ENCODE measurements at regions not wholly inside any gene's neighbourhood (a gene's known extent, or its start where the extent isn't known, plus 50 kb on each side); places are given as distances from the start of the nearest gene placed in this dataset.

DNA sequence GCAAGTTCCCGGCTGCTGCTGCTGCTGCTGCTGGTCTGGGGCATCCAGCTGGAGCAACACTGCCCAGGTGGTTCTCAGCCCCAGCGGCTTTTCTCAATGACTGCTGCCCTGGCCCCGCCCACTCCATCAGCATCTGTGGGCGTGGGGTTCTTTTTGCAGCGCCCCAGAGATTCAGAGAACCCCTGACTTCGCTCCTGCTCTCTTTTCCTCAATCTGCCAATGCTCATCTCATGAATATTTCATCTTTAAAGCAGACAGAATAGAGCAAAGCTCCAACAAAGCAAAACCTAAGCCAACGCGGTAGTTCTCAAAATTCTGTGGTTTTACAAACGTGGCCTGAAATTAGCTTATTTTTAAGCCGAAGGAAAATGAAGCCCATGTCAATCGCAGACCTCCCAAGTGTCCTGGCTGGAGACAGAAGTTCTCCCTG is 363.6 kb downstream of the CTTN start:
- DNase-seq = no peak
- H3K9me3 ChIP-seq = peaks cover 0 to 13% (median 0%) of the 10 kb centered on the region in 4 donors
- no peak for TF ChIP-seq POLR2A (IDR thresholded peaks at IDR 0.05)
- no peak for TF ChIP-seq CTCF (IDR thresholded peaks at IDR 0.05)

GRCh38 chr11:70762810-70763209 is 364.5 kb downstream of the CTTN start:
- Histone ChIP-seq H3K27ac (no peak overlapping the region), H3K27me3 (no peaks in the 10 kb centered on the region), H3K36me3 (no peaks in the 10 kb centered on the region), H3K4me1 (no peaks in the 10 kb centered on the region), H3K4me3 (no peak overlapping the region), H3K9me3 (peaks cover 0 to 13% (median 0%) of the 10 kb centered on the region in 4 donors)
- TF ChIP-seq POLR2A (IDR thresholded peaks at IDR 0.05) = no peak
- TF ChIP-seq CTCF (IDR thresholded peaks at IDR 0.05) = no peak
- DNase-seq = no peak

More for the DNA sequence above, 363.6 kb downstream of the CTTN start:
- Histone ChIP-seq H3K4me1 (no peaks in the 10 kb centered on the region), H3K27me3 (no peaks in the 10 kb centered on the region), H3K36me3 (no peaks in the 10 kb centered on the region), H3K4me3 (no peak overlapping the region), H3K27ac (no peak overlapping the region)

GRCh38 chr11:70763606-70764005 is 365.3 kb downstream of the CTTN start:
- no peaks in the 10 kb centered on the region for H3K4me1 ChIP-seq
- DNase-seq = no peak
- no peak overlapping the region for H3K4me3 ChIP-seq
- H3K27me3 ChIP-seq = no peaks in the 10 kb centered on the region
- no peaks in the 10 kb centered on the region for H3K36me3 ChIP-seq
- peaks cover 0 to 13% (median 0%) of the 10 kb centered on the region in 4 donors for H3K9me3 ChIP-seq
- no peak overlapping the region for H3K27ac ChIP-seq
- TF ChIP-seq POLR2A (IDR thresholded peaks at IDR 0.05) (no peak), CTCF (IDR thresholded peaks at IDR 0.05) (no peak)

- no peak overlapping the region for H3K4me3 ChIP-seq
- H3K4me1 ChIP-seq = no peaks in the 10 kb centered on the region
- H3K36me3 ChIP-seq = no peaks in the 10 kb centered on the region
- no peak overlapping the region for H3K27ac ChIP-seq
- TF ChIP-seq CTCF (IDR thresholded peaks at IDR 0.05) = no peak
- TF ChIP-seq POLR2A (IDR thresholded peaks at IDR 0.05) = no peak
- no peaks in the 10 kb centered on the region for H3K27me3 ChIP-seq
- peaks cover 0 to 13% (median 0%) of the 10 kb centered on the region in 4 donors for H3K9me3 ChIP-seq
- no peak for DNase-seq
Observed at GRCh38 chr11:70764356-70764905, 366.1 kb downstream of the CTTN start.

GRCh38 chr11:70766901-70767300 is 368.6 kb downstream of the CTTN start:
- no peak for TF ChIP-seq POLR2A (IDR thresholded peaks at IDR 0.05)
- TF ChIP-seq CTCF (IDR thresholded peaks at IDR 0.05) = no peak
- H3K27me3 ChIP-seq = no peaks in the 10 kb centered on the region
- H3K4me1 ChIP-seq = no peaks in the 10 kb centered on the region
- no peak overlapping the region for H3K27ac ChIP-seq
- DNase-seq = no peak
- no peaks in the 10 kb centered on the region for H3K9me3 ChIP-seq
- H3K4me3 ChIP-seq = no peak overlapping the region
- H3K36me3 ChIP-seq = no peaks in the 10 kb centered on the region
